ENCODE measurements at regions not wholly inside any gene's neighbourhood (a gene's known extent, or its start where the extent isn't known, plus 50 kb on each side); places are given as distances from the start of the nearest gene placed in this dataset.
"Not testable (repeated sequence)": the region's sequence is repeated elsewhere in the genome, so short reads cannot be mapped to it uniquely, and the experiment has no call there.

DNA sequence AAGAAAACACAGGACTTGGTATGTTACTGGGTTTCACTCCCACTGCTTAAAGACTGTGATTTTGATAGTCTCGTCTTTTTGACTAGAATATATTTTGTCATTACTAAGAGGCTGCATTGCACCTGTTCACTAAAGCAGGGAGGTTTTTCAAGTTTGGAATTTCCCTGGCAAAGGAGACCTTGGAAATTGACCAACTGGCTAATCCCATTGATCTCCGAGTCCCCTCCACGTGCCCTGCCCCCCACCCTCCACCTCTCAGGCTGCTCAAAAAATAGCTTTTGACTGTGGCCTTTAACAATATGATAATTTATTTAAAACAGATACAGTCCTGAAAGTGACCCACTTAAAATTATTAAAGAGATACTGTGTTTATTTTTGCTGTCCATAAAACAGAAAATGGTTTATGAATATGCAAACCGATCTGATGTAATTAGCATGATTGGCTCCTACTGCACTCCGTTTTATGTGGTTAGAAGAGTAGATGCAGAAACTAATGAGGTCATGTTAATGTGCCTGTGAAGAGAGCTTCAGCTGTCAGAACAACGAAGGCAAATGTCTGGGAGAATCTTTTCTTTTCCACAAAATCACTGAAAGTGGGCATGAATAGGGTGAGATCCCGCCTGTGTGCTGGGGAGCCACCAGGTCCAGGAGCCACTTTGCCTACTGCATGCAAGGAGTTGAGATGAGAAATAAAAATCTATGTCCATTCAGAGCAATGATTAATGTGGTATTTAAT is 361.5 kb downstream of the RRAGC start:
- no peak for DNase-seq

DNA sequence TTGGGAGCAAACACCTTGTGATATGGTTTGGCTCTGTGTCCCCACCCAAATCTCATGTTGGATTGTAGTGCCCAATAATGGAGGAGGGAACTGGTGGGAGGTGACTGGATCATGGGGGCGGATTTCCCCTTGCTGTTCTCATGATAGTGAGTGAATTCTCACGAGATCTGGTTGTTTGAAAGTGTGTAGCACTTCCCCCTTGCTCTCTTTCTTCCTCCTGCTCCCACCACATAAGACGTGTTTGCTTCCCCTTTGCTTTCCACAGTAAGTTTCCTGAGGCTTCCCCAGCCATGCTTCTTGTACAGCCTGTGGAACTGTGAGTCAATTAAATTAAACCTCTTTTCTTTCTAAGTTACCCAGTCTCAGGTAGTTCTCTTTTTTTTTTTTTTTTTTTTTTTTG is 366.3 kb downstream of the RRAGC start:
- DNase-seq = not testable (repeated sequence)

DNA sequence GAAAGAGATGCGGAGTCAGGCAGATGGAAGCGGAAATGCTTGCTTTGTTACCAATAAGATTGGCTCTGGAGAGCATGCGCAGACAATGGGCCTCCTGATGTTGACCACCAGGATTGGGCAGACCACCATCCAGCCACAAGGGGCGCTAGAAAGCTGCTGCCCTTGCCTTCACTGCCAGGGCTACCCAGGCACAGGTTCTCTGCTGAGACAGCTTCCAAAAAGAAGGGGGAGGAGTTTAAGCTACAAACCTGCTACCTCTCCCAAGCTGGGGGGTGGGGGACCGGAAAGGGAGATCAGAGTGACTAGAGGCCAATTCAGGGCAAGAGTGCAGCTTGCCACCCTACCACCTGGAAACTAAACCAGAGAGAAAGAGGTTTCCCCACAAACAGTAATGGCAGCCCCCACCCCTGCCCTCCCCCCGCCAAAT is 369.7 kb downstream of the RRAGC start:
- no peak for DNase-seq

DNA sequence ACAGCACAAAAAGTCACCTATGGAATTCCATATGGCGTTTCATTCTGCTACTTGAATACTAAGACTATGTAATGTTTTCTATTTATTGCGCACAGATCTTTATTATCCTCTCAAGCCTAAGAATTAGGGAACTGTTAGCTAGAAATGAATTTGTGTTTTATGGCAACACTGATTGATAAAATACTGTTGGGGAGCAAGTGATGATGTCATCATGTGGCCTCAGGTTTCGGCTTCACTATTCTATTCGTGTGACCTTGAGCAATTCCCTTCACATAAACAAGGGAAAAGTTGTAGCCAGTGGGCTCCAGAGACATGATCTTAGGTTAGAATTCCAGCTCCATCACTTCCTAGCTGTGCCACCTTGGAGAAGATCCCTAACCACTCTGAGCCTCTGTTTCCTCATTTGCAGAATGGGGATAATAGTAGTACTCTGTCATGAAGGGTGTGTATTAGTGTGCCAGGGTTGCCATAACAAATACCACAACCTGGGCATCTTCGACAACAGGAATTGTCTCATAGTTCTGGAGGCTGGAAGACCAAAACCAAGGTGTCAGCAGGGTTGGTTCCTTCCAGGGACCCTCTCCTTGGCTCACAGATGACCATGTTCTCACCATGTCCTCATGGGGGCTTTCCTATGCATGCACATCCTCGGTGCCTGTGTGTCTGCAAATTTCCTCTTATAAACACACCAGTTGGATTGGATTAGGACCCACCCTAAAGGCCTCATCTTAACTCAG is 371.2 kb downstream of the RRAGC start:
- no peak for DNase-seq

DNA sequence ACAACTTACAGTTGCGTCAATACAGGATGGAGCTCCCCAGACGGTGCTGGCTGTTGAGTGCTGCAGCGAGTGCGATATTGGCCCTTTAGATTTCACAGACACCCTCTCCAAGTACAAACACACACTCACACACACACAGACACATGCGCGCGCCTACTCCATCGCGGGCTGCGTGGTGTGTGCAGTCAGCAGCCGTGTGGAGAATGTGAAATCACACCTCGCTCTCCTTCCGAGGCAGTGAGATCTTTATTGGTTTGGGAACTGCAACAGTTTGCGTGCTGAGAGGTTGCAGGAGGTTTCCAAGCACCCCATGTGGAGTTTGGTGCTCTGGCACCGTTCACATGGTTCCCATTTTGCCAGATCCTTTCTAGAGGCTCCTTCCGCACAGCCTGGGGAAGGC is 372.2 kb downstream of the RRAGC start:
- DNase-seq = no peak

DNA sequence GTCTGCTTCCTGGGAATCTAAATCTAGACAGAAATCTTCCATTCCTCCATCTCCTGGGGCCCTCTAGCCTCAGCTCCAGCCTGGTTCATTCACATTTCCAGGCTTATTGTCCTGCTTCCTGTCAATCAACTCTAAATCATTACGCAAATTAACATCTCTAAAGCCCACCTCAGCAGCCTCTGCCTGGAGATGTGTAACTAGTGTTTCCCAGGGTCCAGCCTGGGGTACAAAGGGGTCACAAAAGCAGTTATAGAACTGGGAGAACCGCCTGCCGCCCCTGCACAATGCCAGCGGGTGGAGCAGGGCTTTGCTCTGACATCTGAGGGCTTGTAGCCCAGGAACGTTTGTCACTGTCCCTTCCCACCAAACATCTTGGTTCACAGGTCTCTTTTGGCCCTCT is 373.5 kb downstream of the RRAGC start:
- DNase-seq = no peak

DNA sequence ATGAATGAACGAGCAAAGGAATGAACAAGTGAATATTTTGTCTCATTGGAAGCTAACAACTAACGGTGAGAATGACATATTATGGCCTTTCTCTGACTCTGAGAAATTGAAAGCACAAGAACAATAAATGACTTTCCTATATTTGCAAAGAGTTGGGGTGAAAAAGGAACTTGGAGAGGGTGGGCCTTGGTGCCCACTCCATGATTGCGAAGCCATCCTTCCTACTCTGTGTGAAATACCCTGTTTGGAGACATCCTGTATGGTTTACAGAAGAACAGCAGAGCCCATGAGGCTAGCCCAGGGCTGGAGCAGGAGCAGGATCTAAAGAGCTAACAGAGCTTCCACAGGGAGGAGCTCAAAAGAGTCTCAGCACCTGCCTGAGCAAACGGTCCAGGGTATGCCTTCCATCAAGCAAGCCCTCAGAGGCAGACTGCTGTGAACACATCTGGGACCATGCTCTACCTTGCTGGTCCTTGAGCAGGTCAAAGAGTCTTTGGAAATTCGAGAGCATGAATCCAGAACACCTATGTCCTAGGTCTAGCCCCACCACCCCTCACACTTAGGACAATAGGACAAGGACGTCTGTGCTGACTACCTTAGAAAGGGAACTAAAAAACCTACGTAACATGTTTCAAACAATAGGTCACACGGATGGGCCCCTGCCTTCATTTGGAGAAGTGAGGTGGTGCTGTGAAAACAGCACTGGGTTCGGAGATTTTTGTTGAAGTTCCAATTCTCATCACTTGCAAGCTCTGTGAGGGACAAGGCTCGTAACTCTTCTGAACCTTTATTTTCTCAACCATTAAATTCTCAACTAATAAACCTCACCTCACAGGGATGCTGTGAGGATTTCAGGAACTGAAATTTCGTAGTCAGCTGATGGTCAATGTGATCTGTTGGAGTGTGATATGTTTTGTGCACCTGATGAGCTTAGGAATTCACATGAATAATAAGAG is 377.4 kb downstream of the RRAGC start:
- DNase-seq = no peak

DNA sequence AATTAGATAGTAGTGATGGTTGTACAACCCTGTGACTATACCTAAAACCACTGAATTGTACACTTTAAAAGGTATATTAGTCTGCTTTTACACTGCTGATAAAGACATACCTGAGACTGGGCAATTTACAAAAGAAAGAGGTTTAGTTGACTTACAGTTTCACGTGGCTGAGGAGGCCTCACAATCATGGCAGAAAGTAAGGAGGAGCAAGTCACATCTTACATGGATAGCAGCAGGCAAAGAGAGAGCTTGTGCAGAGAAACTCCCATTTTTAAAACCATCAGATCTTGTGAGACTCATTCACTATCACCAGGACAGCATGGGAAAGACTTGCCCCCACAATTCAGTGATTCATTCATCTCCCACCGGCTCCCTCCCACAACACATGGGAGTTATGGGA is 379.9 kb downstream of the RRAGC start:
- not testable (repeated sequence) for DNase-seq

DNA sequence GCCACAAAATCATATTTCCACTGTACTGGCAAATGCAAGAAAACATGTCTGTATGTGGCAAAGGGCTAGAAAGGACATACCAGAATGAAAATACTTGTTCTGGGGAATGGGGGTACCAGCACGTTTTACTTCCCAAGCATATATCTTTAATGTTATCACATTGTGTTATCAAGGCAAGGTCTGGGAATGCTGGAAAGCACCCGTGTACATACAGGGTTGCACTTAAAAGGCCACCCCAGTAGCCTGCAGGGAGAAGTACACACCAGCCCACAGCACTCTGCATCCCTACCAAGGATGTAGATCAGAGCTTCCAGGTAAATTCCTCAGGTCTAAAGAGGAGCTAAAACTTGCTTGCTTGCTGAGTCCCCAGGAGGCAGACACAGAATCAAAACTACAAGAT is 381.8 kb downstream of the RRAGC start:
- no peak for DNase-seq

DNA sequence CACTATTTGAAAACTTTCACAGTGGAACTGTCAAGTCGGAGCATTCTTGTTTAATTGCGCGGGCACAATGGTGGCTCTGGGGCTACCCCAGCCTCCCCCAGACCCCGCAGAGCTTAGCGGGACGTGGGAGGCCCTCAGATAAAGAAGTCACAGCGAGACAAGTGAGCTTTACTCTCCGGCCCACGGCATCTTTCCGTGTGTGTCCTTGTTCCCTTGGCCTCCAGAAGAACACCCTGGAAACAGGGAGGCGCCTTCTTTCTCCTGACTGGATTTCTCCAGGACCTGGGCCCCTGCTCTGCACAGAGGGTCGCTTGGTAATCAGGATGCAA is 382.8 kb downstream of the RRAGC start:
- DNase-seq = no peak

DNA sequence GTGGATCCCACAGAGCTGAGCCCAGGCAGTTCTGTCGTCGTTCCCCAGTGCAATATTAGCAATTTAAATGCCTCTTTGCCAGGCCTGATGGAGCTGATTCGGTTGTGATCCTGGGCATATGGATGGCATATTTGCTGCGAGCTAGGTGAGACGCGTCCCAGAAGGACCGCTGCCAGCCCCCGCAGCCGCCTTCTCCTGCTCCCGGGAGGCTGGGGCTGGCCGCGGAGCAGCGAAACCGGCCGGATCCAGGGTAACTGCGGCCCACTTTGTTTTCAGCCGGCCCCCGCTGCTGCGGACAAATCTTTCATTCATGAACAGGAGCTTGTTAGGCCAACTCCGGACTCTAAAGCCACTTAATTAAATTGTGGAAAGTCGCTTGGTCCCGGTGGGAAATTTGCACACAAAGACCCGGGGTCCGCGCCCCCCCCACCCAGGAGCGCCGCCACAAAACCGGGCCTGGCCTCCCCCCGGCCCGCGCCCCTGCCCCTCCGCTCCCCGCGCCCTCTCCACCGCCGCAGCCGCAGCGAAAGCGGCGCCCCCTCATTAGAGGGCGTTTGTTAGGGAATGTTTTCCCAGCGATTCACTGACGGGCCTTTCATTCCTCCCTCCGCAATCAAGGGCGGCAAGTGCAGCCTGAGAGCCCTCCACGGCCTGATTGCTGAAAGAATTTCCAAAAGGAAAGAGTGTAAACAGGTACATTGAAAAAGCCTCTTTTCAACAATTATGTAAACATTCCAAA is 383.3 kb downstream of the RRAGC start:
- DNase-seq = no peak

DNA sequence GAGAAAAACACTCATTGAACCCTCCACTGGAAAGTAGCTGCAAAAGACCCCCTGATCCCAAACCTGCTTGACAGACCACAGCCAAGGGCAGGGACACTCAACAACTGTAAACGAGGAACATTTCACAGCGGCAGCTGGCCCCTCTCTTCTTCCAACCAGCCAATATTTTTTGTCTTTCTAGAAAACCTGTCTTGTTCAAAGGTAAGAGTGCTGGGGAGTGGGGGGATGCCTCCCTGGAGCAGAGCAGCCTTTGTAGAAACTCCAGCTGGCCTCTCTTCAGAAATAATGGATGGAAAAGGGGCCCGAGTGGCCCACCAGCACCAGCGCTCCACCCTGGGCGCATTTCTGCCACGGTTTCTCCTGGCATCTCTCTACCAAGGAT is 384.0 kb downstream of the RRAGC start:
- no peak for DNase-seq

DNA sequence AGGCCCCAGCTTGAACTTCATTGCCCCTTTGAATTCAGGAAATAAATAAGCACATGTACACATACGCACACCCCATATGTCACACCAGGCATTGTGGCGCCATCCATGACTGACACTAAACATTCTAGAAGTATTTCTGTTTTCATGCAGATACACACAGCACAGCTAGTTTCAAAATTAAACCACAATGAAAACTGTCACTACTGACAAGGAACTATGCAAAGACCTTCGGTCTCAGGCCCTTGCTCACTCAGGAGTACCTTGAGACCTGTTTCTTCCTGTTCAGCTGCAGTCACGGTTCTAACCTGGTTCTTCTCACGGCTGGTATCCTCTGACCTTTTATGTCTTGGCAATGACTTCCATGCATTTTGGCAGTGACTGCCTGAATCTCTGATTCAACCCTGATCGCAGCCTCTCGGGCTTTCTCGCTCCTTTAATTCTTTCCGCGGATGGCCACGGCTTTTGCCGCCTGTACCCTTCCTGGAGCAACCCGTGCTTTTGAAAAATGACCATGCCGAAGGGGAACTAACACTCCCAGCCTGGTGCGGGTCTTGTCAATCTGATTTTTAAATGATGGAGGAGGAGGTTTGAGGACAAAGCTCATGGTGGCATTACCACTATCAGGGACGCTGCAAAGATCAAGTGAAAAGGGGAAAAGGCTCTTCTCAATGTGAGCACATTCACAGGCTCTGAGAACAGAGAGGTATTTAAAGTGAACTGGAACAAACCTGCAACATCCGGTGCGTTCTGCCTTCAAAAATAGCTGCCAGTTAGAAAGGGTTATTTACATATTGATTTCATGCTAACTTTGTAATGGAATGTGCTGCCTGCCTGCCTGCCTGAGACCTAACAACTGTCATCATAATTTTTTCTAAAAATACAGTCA is 384.6 kb downstream of the RRAGC start:
- DNase-seq = no peak

DNA sequence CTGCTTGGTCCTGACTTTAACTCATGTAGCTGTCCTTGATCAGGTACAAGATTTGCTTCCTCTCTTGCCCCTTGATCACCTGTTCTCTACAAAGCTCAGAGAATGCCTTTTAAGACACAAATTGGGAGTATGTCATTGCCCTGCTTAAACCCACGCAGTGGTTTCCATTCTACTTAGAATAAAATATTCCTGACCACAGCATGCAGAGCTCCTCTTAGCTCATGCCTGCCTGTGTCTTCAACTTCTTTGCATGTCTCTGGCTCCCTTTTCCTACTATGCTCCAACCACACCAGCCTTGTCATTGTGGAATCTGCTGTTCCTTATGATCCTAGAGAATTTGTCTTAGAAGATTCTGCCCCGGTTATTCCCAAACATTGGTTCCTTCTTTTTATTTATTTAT is 393.1 kb downstream of the RRAGC start:
- no peak for DNase-seq

DNA sequence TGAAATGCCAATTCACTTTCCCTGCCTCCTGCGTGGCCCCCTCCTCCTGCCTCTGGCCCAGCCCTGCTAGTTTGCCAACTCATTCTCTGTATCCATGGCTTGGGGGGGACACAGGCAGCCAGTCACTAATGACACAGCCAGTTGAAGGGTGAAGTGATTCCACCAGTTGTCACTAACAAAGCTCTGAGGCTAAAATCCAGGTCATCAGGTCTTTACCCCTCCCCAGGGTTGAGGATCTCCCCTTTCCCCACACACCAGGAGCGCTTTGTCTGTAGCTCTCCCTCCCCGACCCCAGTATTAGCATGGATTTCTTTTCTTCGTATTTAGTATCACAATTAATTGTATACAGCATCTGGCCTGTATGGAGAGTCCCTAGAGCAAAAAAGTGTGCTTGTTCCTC is 394.1 kb downstream of the RRAGC start:
- DNase-seq = no peak

DNA sequence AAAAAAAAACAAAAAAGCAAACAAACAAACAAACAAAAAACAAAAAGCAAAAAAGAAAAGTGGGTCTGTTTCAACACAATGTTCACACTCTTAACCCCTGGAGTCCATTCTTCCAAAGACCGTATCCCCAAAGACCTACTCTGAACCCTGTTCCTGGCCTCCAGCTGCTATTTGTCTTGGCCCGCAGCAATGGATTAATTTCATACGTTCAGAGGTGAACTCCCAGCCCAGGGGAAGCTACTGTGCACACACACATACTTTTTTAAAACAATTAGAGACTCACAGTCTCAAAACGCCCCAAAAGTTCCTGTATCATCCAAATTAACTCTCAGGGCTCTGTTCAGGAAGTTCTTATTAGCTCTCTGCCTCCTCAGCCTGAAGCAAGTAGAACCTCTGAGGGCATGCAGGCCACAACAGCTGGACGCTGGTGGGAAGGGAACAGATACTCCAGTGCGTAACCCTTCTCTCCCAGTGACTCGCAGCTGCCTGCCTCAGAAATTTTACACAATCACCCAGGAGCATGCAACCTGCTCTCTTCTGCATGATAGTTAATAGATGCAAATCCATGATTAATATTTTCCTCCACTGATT is 395.4 kb downstream of the RRAGC start:
- no peak for DNase-seq

DNA sequence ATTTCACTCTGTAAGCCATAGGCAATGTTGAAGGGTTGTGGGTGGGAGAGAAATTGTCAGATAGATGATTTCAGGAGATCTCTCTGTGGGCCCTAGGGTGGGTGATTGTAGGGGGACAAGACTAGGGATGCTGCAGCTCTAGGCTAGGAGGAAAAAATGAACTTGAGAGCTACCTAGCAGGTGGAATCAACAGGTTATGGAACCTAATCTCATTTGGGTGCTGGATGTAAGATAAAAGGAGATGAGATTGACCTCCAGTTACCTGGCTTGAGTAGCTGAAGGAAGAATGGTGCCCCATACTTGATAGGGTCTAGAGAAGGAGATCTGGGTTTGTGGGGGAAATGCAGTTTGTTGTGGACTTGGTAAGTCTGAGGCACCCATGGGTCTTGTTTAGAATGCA is 396.5 kb downstream of the RRAGC start:
- DNase-seq = no peak

DNA sequence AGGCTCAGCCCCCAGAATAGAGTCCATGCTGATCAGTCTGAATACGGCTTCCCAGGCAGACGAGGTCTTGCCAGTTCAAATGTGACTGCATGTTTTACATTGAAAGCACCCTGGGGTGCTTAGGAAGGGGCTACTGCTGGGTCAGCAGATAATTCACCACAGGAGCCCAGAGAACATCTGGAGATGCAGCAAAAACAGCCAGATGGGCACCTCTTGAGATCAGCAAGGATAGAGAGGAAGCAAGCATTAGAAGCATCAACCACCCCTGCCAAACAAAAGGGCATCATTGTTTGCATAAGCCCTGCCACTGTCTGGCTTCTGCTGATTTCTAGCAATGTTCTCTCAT is 403.1 kb downstream of the RRAGC start:
- DNase-seq = no peak

DNA sequence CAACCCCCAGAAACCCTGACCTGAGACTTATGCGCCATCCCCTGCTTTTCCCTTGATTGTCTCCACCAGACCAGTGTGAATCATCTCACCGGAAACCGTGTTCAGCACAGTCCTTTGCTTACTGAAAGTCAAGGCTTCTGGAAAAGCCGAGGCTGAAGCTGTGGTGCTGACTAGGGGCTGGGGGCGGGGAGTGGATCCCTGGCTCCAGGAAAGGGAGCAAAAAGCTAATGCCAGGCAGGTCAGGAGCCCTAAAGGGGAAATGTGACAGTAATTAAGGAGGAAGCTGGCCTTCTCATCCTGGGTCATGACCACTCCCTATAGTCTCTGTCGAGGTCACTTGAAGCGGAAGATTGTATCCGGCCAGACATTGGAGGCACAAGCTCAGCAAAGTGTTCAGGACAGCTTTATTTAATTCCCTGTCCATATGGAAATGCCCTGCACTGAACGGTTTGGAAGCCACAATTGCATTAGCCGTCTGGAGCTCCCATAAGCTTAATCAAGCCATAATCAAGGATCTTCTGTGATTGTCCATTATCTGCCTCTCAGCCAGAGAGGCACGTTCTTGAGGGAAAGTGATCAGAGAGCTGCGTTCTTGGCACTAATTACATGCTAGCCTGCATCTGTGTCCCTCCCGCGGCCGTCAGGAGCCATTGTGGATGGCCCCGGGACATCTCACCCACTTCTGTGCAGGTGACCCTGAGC is 403.6 kb downstream of the RRAGC start:
- no peak for DNase-seq

DNA sequence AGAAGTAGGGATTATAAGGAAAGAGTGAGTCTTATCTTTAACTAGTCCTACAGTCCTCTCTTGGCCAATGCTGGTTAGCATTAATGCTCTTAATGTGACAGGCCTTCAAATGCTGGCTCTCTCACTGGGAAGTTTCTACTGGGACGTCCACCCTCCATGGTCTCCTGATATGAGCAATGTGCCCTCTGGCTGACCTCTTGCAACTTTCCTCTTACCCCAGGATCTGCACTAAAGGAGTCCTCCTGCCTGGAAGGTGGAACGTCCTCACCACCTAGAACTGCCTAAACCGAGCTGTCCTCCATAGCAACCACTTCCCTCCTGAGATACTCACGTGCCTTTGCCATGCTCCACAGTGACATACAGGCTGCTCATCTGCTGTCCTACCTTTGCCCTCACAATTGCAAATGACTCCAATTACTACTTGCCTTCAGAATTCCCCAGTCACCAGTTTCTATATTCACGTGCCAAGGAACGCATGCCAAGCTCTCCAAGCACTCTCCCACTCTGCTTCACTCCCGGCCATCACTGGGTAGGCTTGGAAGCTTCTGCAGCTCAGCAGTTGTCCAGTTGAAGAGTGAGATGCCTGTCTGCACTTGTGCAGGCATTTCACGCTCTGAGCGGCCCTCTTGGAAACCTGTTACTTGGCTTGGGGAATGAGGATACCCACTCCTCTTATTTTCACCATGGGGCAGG is 404.7 kb downstream of the RRAGC start:
- no peak for DNase-seq
